ENCODE measurements at regions not wholly inside any gene's neighbourhood (a gene's known extent, or its start where the extent isn't known, plus 50 kb on each side); places are given as distances from the start of the nearest gene placed in this dataset.

DNA sequence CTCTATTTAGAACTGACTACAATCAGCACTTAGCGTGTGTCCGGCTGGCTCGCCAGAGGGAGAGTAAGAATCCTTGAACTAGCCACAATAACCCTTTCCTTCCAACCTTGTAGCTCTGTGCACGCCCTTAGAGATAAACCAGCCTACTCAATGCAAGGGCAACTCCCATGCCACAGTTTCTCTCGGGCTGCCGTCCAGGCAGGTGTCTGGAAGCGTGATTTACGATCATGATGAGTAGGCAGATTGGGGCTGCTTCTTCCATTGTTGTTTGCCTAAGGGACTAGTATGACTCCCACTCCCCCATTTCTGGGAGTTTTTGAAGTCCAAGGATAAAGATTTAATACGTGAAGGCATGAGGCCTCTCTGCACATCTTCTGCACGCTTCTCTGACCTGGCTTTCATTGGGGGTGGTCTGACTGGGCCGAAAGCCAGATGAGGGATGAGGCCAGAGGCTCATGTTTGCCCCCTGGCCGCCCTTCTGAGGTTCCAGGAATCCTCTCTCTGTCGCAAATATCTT is 134.0 kb upstream of the MYO10 start:
- no peak overlapping the region for H3K4me3 Mint-ChIP-seq
- peak in 1 of 2 experiments; percentile 74 for DNase-seq (ENCODE audit: low spot score in 2 of 2, unreplicated experiment in 2 of 2)
- H3K27me3 Mint-ChIP-seq (ENCODE audit: low read depth): no peaks in the 10 kb centered on the region
- no peaks in the 10 kb centered on the region for H3K9me3 Mint-ChIP-seq
- H3K27ac Mint-ChIP-seq: peak overlapping the region; percentile 93
- H3K36me3 Mint-ChIP-seq: no peaks in the 10 kb centered on the region
- TF ChIP-seq CTCF (IDR thresholded peaks at IDR 0.05; ENCODE audit: unreplicated experiment): no peak
- peaks cover 48% of the 10 kb centered on the region for H3K4me1 Mint-ChIP-seq

DNA sequence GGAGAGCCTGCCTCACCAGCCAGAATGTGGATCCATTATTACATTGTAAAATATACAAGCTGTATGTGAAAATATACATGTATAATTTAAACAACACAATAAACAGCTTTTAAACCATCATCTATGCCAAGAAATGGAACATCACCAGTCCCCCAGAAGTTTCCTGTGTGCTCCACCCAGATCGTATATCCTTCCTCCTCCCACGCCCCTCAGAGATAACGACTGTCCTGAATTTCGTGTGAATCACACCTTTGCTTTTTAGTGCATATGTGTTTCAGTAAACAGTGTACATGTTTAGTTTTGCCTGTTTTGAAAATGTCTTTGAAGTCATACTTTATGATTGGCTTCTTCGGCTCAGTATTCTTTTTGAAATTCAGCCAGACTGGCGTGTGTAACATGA is 134.6 kb upstream of the MYO10 start:
- no peaks in the 10 kb centered on the region for H3K9me3 Mint-ChIP-seq
- no peaks in the 10 kb centered on the region for H3K27me3 Mint-ChIP-seq (ENCODE audit: low read depth)
- no peak for TF ChIP-seq CTCF (IDR thresholded peaks at IDR 0.05; ENCODE audit: unreplicated experiment)
- no peak overlapping the region for H3K4me3 Mint-ChIP-seq
- peak overlapping the region; percentile 93 for H3K27ac Mint-ChIP-seq
- no peak for DNase-seq (ENCODE audit: low spot score in 2 of 2, unreplicated experiment in 2 of 2)
- H3K4me1 Mint-ChIP-seq: peaks cover 50% of the 10 kb centered on the region
- H3K36me3 Mint-ChIP-seq: no peaks in the 10 kb centered on the region

DNA sequence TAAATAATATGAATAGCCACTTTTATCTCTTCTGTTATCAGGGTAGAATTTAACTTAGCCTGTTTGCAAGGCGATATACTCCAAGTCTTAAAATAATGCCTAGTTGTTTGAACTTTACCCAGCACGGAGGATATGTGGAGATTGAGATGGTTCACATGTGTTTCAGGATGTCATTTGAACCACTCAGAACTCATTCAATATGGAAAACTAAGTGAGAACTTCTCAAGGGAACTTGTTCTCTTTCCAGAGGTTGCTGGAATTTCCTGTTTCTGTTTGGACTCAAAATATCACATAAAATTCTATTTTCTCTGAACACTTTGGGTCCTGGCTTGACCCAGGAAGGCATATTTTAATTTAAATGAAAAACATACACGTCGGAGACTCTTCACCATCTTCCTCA is 139.1 kb upstream of the MYO10 start:
- H3K27me3 Mint-ChIP-seq (ENCODE audit: low read depth): no peaks in the 10 kb centered on the region
- TF ChIP-seq CTCF (IDR thresholded peaks at IDR 0.05; ENCODE audit: unreplicated experiment): no peak
- peaks cover 31% of the 10 kb centered on the region for H3K4me1 Mint-ChIP-seq
- H3K4me3 Mint-ChIP-seq: no peak overlapping the region
- no peaks in the 10 kb centered on the region for H3K36me3 Mint-ChIP-seq
- no peaks in the 10 kb centered on the region for H3K9me3 Mint-ChIP-seq
- H3K27ac Mint-ChIP-seq: peak overlapping the region; percentile 62
- DNase-seq (ENCODE audit: low spot score in 2 of 2, unreplicated experiment in 2 of 2): no peak

GRCh38 chr5:17076272-17076671 is 140.2 kb upstream of the MYO10 start:
- no peak overlapping the region for H3K27ac Mint-ChIP-seq
- no peak overlapping the region for H3K4me3 Mint-ChIP-seq
- H3K9me3 Mint-ChIP-seq: no peaks in the 10 kb centered on the region
- no peak for DNase-seq (ENCODE audit: low spot score in 2 of 2, unreplicated experiment in 2 of 2)
- H3K36me3 Mint-ChIP-seq: no peaks in the 10 kb centered on the region
- no peak for TF ChIP-seq CTCF (IDR thresholded peaks at IDR 0.05; ENCODE audit: unreplicated experiment)
- H3K27me3 Mint-ChIP-seq (ENCODE audit: low read depth): no peaks in the 10 kb centered on the region
- H3K4me1 Mint-ChIP-seq: peaks cover 28% of the 10 kb centered on the region

DNA sequence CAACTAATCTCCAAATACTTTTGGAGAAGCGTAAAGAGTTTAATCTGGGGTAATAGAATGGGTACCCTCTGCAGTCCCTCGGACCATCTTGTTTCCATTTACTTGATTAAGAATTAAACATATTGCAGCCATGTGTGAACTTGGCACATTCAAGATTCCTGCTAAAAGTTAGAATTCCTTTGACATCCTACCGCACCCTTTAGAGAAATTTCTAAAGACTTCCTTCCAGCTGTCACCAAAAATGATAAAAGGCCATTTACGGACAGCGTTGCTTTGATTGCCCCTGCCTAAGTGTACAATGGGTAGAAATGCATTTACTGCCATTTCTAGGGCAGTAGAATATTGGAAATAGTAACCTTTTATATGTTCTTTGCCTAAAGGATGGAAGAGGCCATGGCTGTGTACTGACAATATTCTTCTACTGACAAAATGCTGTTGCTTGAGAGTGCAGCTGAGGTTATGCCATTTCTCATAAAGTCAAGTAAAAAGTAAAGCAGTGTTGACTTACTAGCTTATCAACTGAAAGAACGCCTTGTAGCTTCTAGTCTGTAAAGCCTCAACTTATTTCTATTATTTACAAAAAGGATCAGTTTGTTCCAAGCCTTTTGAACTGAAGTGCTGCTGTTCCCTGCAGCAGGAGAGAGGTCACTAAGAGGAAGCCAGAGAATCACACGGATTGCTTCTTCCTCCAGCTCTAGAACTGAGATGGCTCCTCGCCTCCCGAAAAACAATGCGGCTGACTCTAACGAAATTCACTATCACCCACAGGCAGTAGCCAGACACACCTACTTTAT is 139.8 kb upstream of the BASP1 start:
- Mint-ChIP-seq H3K27ac (peak overlapping the region; percentile 73), H3K9me3 (no peaks in the 10 kb centered on the region), H3K27me3 (ENCODE audit: low read depth) (no peaks in the 10 kb centered on the region), H3K4me3 (no peak overlapping the region), H3K4me1 (peaks cover 28% of the 10 kb centered on the region), H3K36me3 (no peaks in the 10 kb centered on the region)
- DNase-seq (ENCODE audit: low spot score in 2 of 2, unreplicated experiment in 2 of 2): no peak
- no peak for TF ChIP-seq CTCF (IDR thresholded peaks at IDR 0.05; ENCODE audit: unreplicated experiment)

Measured in mesothelial cell of epicardium (in vitro differentiated cells).